Hypothalamus (tissue), 51 donors: ENCODE measurements at regions not wholly inside any gene's neighbourhood (a gene's known extent, or its start where the extent isn't known, plus 50 kb on each side); places are given as distances from the start of the nearest gene placed in this dataset.
A peak's percentile ranks its signal among the peaks of the same experiment; 100 is the strongest.
"Not testable (repeated sequence)": the region's sequence is repeated elsewhere in the genome, so short reads cannot be mapped to it uniquely, and the experiment has no call there.

Experiments used
- DNase-seq, 51 donors: peaks; one replicate each; lab custom pipeline; 2025; lab: John Stamatoyannopoulos, UW

DNA sequence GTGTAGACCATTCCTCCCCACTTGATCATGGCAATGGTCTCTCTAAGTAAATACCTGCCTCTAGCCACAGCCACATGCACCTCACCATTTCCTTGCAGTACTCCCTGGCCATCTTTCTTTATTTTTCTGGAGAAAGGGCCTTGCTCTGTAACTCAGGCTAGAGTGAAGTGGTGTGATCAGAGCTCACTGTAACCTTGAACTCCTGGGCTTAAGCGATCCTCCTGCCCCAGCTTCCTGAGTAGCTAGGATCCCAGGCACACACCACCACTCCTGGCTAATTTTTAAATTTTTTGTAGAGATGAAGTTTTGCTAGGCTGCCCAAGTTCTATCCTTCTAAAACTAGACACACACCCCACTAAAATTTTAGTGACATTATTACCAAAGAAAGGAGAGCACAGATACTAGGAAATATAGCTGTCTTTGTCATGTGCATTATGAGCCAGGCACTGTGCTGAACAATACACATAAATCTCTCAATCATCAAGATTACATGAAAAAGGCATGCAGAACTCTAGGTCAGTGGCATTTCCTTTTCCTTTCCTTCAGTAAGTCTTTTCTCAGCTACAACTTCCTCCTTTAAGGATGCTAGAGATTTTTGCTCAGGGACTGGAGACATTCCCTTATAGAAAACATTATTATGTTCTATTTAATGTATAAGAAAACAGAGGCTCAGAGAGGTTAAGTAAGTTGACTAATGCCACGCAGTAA is 95.0 kb upstream of the SERBP1 start:
- DNase-seq, result no peak

GRCh38 chr1:67528141-67528540 is 97.9 kb upstream of the SERBP1 start:
- DNase-seq, result no peak

- no peak for DNase-seq
Observed at GRCh38 chr1:67530071-67530470, 99.9 kb upstream of the SERBP1 start.

GRCh38 chr1:67532452-67533216 is 102.4 kb upstream of the SERBP1 start:
- peak in 17 of 51 donors; percentile 1 to 42 (median 13) for DNase-seq

- no peak for DNase-seq
Observed at GRCh38 chr1:67534627-67535065, 104.4 kb upstream of the SERBP1 start.

GRCh38 chr1:67535474-67535873 is 105.3 kb upstream of the SERBP1 start:
- DNase-seq, result peak in 30 of 51 donors; percentile 5 to 62 (median 32)

DNA sequence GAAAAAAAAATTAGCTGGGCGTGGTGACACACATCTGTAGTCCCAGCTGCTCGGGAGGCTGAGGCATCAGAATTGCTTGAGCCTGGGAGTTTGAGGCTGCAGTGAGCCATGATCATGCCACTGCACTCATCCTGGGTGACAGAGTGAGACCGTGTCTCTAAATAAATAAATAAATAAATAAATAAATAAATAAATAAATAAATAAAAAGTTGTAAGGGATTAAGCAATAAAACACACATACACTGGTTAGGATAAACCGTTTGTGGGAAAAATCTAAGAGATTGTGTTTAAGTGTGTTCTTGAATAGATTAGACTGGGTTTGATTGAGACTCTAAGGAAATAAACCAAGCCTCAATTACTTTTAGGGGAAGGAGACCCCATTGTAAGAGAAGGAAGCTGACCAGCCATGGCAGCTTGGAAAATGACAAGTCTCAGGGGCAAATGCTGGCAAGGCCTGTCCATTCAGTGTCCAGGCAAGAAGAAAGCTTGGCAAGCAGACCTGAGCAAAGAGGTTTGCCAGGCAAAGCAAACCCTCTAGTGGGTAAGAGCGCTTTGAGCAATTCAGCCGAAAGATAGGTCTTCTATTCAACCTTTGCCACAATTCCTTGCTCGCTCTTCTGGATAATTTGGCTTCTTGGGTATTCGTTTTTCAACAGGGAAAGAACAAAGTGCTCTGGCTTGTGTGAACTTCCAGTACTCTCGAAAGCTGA is 106.9 kb upstream of the SERBP1 start:
- DNase-seq, result peak in 24 of 51 donors; percentile 11 to 75 (median 27)

DNA sequence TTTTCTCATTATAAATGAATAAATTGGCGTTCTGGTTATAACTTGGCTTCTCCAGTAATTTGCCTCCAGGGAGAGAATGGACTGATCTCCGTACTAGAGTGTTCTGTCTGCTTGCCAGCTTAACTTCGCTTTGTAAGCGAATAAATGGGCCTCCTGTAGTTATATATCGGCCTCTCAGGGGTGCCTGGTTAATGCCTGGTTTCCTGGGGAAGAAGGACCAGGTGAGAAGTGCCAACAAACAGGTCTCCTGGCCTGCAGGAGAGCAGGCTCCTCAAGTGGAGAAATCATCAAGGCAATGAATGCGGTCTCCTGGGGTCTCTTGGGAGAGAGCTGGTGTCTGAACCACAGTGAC is 107.4 kb upstream of the SERBP1 start:
- peak in 2 of 51 donors; percentile 12 to 20 for DNase-seq

- DNase-seq, result no peak
Observed at GRCh38 chr1:67540025-67540732, 110.0 kb upstream of the SERBP1 start.

DNA sequence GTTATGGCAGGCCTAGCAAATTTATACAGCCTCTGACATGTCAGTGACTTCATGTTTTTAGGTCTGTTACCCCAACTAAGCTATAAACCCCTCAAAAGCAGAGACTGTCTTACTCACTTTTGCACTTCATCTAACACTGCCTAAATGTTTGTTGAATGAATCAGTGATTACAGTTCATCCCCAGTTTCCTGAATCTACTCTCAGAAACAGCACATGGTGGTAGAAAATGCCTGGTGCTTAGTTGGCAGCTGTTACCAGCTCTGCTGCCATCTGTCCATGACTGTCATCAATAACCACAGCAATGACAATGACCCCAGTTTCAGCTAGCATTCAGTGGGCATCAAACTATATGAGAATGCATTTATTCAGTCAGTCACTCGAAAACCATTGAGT is 110.5 kb upstream of the SERBP1 start:
- no peak for DNase-seq

GRCh38 chr1:67542747-67543146 is 112.5 kb upstream of the SERBP1 start:
- no peak for DNase-seq

GRCh38 chr1:67544921-67545320 is 114.7 kb upstream of the SERBP1 start:
- DNase-seq, result no peak

GRCh38 chr1:67545364-67545763 is 115.2 kb upstream of the SERBP1 start:
- no peak for DNase-seq

- no peak for DNase-seq
Observed at GRCh38 chr1:67551375-67551774, 121.2 kb upstream of the SERBP1 start.

- no peak for DNase-seq
Observed at GRCh38 chr1:67552336-67552759, 122.1 kb upstream of the SERBP1 start.

DNA sequence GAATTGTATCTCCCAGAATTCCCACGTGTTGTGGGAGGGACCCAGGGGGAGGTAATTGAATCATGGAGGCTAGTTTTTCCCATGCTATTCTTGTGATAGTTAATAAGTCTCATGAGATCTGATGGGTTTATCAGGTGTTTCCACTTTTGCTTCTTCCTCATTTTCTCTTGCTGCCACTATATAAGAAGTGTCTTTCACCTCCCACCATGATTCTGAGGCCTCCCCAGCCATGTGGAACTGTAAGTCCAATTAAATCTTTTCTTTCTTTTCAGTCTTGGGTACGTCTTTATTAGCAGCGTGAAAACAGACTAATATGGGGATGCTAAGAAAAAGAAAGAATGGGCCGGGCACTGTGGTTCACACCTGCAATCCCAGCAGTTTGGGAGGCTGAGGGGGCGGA is 124.0 kb upstream of the SERBP1 start:
- not testable (repeated sequence) for DNase-seq

GRCh38 chr1:67555461-67556296 is 125.5 kb upstream of the SERBP1 start:
- DNase-seq, result peak in 5 of 51 donors; percentile 2 to 18 (median 11)

- no peak for DNase-seq
Observed at GRCh38 chr1:67556297-67556900, 126.2 kb upstream of the SERBP1 start.

DNA sequence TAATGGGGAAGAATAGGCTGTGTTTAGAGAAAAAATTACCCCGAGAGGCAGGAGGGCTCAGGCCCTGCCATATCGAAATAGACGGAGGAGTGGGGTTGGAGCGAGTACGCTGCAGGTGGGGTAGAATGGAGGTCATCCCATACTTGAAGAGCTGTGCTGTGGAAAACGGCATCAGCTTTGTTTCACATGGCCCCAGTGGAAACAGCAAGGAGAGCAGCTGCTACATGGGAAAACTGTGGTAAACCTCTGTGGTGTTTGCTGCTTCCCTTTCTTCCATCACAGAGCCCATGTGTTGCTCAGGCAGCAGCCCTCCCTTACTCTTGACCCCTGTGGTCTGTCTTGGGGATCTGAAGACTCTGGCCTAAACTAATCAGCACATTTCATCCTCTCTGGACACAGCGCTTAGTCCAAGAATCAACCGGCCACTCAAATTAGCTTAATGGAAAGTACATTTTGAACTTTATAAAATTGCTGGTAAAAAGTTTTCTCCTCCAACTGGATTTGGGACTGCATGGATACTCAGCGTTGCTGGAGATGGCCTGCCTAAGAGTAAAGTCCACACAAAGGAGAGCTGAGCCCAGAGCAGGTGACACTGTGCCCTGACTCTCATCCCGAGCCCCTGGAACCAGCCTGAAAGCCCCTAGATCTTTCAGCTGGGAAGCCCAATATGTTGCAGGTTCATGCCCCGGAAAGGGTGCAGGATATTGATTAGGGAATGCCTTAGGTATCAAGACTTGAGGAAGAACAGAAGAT is 127.1 kb upstream of the GADD45A start:
- DNase-seq, result no peak
